IPS DF 4.7 (cell line): ENCODE measurements at regions not wholly inside any gene's neighbourhood (a gene's known extent, or its start where the extent isn't known, plus 50 kb on each side); places are given as distances from the start of the nearest gene placed in this dataset.

Experiments used
- DNase-seq: peaks from one replicate; pipeline ENCODE4 v3.0.0-alpha.2; 2013; ENCODE audit warnings: low spot score; ENCODE audit errors: extremely low read depth

DNA sequence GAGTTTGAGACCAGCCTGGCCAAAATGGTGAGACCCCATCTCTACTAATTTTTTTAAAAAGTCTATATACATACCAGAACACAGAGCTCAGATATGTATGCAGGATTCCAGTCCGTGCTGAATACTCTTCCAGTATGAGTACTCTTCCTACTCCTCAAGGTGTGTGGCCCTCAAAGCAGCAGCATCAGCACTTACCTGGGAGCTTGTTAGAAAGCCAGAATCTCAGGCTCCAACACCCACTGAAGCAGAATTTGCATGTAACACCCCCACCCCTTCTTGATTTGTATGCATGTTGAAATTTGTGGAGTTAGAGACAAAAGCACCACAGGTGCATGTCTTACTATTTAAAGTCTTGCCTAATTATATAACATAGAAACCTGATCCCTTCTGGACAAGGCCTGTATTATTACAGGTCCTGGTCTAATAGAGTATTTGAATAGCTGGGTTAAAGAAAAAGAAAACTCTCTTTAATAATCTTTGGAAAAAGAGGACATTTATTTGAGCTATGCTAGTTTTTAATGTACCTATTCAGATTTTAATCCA, 50.3 kb upstream of the NFE2L2 start:
- no peak for DNase-seq

- no peak for DNase-seq
Observed at GRCh38 chr2:177315364-177315763, 50.8 kb upstream of the NFE2L2 start.

DNA sequence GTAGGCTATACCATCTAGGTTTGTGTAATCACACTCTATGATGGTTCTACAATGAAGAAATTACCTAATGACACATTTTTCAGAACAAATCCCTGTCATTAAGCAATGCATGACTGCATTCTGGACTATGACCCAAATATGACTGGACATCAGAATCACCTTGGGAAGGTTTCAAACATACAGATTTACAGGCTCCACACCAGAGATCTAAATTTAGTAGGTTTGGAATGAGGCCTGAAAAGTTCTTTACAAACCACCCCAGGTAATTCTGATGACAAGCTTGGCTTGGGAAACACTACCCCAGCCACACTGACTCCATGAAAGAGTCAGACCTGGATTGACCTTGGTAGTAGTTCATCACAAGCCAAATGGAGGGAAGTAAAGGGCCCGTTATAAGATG, 52.2 kb upstream of the NFE2L2 start:
- no peak for DNase-seq

DNA sequence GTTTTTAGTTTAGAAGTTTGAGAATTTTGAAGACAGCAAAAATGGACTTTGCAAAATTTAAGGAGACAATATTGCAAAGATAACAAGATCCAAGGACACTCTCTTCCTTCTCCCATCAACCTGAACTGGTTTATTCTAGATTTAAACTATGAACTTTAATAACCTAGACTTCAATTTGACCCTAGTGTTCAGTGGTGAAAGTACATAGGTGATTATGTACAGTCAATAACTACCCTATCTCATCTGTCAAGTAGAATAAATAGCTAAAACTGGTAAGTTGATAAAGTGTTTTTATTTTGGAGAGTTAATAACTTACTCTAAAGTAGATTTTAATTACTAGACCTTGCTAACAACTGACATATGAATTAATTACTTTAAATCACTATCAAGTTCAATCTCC, 52.9 kb upstream of the NFE2L2 start:
- DNase-seq: no peak

- no peak for DNase-seq
Observed at GRCh38 chr2:177317857-177318256, 53.3 kb upstream of the NFE2L2 start.

DNA sequence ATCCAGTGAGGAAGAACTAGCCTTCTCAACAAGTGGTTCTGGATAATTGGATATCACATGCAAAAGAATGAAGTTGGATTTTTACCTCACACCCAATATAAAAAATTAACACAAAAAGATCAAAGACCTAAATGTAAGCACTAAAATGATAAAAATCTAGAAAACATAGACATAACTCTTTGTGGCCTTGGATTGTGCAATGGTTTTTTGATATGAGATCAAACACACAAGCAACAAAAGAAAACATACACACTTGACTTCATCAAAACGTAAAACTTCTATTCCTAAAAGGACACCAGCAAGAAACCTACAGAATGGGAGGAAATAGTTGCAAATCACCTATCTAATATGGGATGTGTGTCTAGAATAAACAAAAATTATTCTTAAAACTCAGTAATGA, 54.1 kb upstream of the NFE2L2 start:
- no peak for DNase-seq

GRCh38 chr2:177320596-177320995, 56.1 kb upstream of the NFE2L2 start:
- DNase-seq: no peak

- DNase-seq: no peak
Observed at GRCh38 chr2:177322801-177323261, 58.3 kb upstream of the NFE2L2 start.

DNA sequence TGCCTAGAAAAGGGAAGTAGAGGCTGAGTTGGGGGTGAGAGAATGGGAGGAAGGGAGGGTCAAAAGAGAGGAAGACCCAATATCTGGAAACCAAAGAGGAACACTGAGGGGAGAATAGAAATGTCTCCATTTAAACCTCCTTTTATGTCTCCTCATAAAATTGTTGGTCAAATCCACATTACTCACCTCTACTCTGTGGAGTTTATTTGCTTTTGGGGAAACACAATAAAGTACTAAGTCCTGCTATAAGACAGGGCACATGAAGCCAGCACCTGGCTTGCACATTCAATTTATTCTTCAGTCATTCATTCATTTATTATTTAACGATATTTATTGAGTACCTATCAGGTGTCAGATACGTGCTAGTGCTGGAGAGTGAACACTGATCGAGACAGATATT, 60.3 kb upstream of the NFE2L2 start:
- DNase-seq: no peak

DNA sequence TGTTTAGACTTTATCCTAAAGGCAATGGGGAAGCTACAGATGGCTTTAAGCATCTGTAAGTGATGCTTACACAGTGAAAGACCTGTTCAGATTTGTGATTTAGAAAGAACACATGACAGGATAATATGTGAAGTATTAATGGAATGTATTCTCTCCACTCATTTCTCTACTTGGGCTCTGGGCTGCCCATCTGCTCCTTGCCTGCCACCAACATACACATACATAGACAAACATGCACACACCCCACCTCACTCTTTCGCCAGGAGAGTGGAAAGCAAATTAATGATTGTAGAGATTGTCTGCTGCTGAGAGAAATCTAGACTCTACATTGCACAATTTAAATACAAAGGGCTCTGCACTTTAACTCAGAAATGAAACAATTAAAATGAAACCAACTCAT, 61.0 kb upstream of the NFE2L2 start:
- DNase-seq: no peak

DNA sequence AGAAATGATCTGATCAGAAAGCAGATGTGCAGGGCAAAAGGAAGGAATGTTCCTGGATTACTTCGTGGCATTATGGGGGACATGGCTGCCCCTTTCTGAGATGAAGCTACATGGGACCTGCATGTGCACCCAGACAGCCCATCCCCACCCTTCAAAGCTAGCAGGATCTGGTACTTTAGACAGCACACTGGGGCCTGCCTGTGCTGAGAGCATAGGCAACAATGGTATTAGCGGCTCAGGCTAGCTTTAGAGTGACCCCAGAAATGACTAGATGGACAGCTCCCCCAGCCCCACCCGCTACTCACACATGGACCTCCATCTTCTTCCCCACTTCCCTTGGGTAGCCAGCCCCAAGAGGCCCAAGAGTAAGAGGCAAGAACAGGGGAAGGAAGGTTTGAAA, 61.5 kb upstream of the NFE2L2 start:
- no peak for DNase-seq

- no peak for DNase-seq
Observed at GRCh38 chr2:177326591-177326990, 62.1 kb upstream of the NFE2L2 start.

DNA sequence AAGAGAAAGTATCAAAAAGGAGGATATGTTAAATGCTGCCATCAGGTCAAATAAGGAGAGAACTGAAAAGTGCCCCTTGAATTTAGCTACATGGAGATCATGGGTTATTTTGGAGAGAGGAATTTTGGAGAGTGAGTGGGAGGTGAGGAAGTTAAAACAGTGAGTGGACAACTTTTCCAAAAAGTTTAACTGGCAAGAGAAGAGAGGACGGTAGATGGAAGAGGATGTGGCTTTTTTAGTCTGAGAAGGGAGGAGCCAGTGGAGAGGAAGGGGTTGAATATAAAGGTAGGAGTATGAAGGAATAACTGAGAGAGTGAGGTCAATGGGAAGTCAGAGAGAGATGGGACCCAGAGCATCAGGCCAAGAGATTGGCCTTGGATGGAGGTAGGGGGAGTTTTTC, 62.5 kb upstream of the NFE2L2 start:
- DNase-seq: no peak

- no peak for DNase-seq
Observed at GRCh38 chr2:177328056-177328455, 63.5 kb upstream of the NFE2L2 start.

GRCh38 chr2:177329064-177329463, 63.5 kb upstream of the AGPS start:
- no peak for DNase-seq

- DNase-seq: no peak
Observed at GRCh38 chr2:177331466-177331997, 61.0 kb upstream of the AGPS start.

- peak; percentile 66 for DNase-seq
Observed at GRCh38 chr2:177332026-177332991, 60.3 kb upstream of the AGPS start.

DNA sequence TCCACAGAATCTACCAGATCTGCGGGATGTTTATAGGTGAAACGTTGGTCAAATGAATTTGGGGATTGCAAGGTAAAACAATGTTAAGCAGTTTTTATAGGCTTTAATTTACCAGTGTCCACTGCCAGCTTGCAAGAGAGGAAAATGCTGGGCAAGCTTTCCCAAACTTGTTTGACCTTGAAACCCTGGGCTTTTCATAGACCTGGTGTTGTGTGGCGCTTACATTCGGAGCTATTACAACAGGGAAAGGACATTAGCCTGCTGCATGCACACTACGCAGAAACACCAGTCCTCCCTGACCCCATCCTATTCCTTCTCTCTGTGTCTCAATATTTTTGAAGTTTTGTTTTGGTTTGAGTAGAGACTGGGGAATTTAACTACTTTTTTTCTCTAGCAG, 59.6 kb upstream of the AGPS start:
- no peak for DNase-seq

- DNase-seq: no peak
Observed at GRCh38 chr2:177334940-177335543, 57.5 kb upstream of the AGPS start.

GRCh38 chr2:177335917-177336450, 56.6 kb upstream of the AGPS start:
- DNase-seq: no peak

GRCh38 chr2:177338177-177338721, 54.3 kb upstream of the AGPS start:
- no peak for DNase-seq

DNA sequence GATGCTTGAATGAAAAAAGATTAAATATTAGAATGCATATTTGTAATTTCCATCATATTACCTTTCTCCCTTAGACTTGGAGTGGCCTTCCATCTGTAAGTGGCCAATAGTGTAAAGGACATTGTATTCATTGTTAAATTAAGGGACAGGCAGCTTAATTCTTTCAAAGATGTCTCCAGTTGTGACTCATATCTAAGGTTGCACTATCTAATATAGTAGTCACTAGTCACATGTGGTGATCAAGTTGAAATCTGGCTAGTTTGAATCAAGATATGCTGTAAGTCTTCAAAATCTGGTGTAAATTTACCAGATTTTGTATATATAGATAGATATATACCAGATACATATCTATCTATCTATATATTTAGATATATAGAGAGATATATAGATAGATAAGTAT, 52.4 kb upstream of the AGPS start:
- no peak for DNase-seq
